ENCODE measurements at regions not wholly inside any gene's neighbourhood (a gene's known extent, or its start where the extent isn't known, plus 50 kb on each side); places are given as distances from the start of the nearest gene placed in this dataset.
"Not testable (repeated sequence)": the region's sequence is repeated elsewhere in the genome, so short reads cannot be mapped to it uniquely, and the experiment has no call there.

DNA sequence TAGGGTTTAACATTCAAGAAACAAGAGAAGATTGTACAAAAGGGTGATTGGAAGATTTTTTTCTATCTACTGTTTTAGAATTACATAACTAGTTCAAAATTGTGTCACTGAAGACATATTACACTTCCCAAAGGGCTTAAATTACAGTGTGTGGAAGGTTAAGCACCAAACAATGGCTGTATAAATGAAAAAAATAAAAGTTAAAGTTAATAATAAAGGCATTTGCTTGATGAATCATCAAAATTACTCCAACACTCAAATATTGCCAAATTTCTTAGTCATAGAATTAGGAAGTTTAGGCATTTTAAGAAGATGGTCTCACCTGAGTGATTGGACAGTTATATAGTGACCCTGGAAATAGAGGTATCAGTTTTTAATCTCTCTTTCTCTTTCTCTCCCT, 227.6 kb upstream of the CARD18 start:
- Histone ChIP-seq H3K36me3 (ENCODE audit: low read depth) (no peaks in the 10 kb centered on the region), H4K20me1 (ENCODE audit: insufficient read depth) (no peaks in the 10 kb centered on the region), H3F3A (ENCODE audit: insufficient read depth) (no peaks in the 10 kb centered on the region), H2AFZ (no peak overlapping the region), H3K9ac (no peak overlapping the region), H3K4me3 (no peak overlapping the region), H3K27ac (no peak overlapping the region), H3K9me2 (ENCODE audit: insufficient read depth) (no peaks in the 10 kb centered on the region; the same call in 1 of the 2 replicates), H3K9me3 (ENCODE audit: low read depth) (no peaks in the 10 kb centered on the region), H3K4me1 (ENCODE audit: insufficient read depth) (no peaks in the 10 kb centered on the region), H3K27me3 (replicated peaks; ENCODE audit: insufficient read depth) (no peaks in the 10 kb centered on the region), H3K4me2 (ENCODE audit: unreplicated experiment) (no peak overlapping the region), H3K79me2 (ENCODE audit: insufficient read depth) (no peaks in the 10 kb centered on the region)
- peak; percentile 17 for DNase-seq
- in situ Hi-C loops (cut with MboI) = no loop called here
- TF ChIP-seq EZH2phosphoT487 (IDR thresholded peaks at IDR 0.05; ENCODE audit: insufficient read depth, low read depth) = no peak
- no peak for TF ChIP-seq EZH2 (IDR thresholded peaks at IDR 0.05; ENCODE audit: insufficient read depth, poor library complexity, severe bottlenecking)

DNA sequence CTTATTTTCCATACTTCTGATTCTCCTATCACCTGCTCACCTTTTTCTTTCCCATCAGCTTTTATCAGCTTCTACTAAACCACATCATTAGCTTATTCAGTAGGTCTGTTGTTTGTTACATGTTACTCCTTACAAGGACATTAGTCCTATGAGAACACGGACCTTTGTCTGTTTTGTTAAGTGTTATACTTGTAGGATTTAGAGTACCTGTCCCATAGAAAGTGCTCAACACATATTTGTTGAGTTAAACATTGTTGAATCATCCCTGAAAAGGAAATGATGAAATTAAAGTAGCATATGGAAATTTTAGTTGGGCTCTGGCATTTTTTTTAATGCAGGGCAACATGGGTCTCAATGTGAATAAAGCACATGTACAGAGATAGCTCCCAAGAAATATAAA, 222.1 kb upstream of the CARD18 start:
- Histone ChIP-seq H3K4me3 (no peak overlapping the region), H3K27ac (no peak overlapping the region), H3K9me3 (ENCODE audit: low read depth) (no peaks in the 10 kb centered on the region), H4K20me1 (ENCODE audit: insufficient read depth) (no peaks in the 10 kb centered on the region), H3K9ac (no peak overlapping the region), H3K4me2 (ENCODE audit: unreplicated experiment) (no peak overlapping the region), H3K36me3 (ENCODE audit: low read depth) (no peaks in the 10 kb centered on the region), H3K4me1 (ENCODE audit: insufficient read depth) (no peaks in the 10 kb centered on the region), H3F3A (ENCODE audit: insufficient read depth) (no peaks in the 10 kb centered on the region), H3K9me2 (ENCODE audit: insufficient read depth) (no peaks in the 10 kb centered on the region), H2AFZ (no peak overlapping the region), H3K79me2 (ENCODE audit: insufficient read depth) (no peaks in the 10 kb centered on the region), H3K27me3 (replicated peaks; ENCODE audit: insufficient read depth) (no peaks in the 10 kb centered on the region)
- no peak for TF ChIP-seq EZH2phosphoT487 (IDR thresholded peaks at IDR 0.05; ENCODE audit: insufficient read depth, low read depth)
- TF ChIP-seq EZH2 (IDR thresholded peaks at IDR 0.05; ENCODE audit: insufficient read depth, poor library complexity, severe bottlenecking) = no peak
- in situ Hi-C loops (cut with MboI) = no loop called here
- WGBS, 2 experiments (ENCODE audit: low coverage in 1 of 2, low lambda C conversion rate in 2 of 2, missing lambda C conversion rate in 2 of 2) = 45 to 50% methylated on average over 1 of the region's 1 CpG
- DNase-seq = no peak

DNA sequence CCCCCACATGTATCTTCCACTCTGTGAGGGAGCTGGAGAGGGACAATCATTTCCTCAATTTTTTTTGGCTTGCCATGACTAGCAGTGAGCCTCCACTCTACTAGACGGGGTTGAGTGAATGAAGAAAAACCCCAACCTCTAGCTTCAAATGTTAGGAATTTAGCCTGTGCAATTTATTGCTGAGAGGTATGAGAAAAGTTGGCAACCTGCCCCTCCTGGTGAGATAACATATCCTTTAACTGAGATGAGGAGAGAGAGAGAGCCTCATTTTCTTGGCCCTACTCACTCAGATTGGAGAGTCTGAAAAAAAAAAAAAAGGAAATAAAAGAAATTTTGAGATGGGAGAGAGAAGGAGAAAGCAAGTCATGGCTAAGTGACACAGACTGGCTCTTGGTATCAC, 218.2 kb upstream of the CARD18 start:
- Histone ChIP-seq H3K9me2 (ENCODE audit: insufficient read depth) (no peaks in the 10 kb centered on the region), H2AFZ (no peak overlapping the region), H3K4me2 (ENCODE audit: unreplicated experiment) (no peak overlapping the region), H3K4me3 (no peak overlapping the region), H3K9me3 (ENCODE audit: low read depth) (no peaks in the 10 kb centered on the region), H3K27ac (no peak overlapping the region), H3K79me2 (ENCODE audit: insufficient read depth) (no peaks in the 10 kb centered on the region), H3K4me1 (ENCODE audit: insufficient read depth) (no peaks in the 10 kb centered on the region), H4K20me1 (ENCODE audit: insufficient read depth) (no peaks in the 10 kb centered on the region), H3K27me3 (replicated peaks; ENCODE audit: insufficient read depth) (no peaks in the 10 kb centered on the region), H3F3A (ENCODE audit: insufficient read depth) (no peaks in the 10 kb centered on the region), H3K36me3 (ENCODE audit: low read depth) (no peaks in the 10 kb centered on the region), H3K9ac (no peak overlapping the region)
- in situ Hi-C loops (cut with MboI) = no loop called here
- TF ChIP-seq EZH2phosphoT487 (IDR thresholded peaks at IDR 0.05; ENCODE audit: insufficient read depth, low read depth) = no peak
- no peak for TF ChIP-seq EZH2 (IDR thresholded peaks at IDR 0.05; ENCODE audit: insufficient read depth, poor library complexity, severe bottlenecking)
- DNase-seq = peak; percentile 8
- 48 to 76% methylated on average over 1 of the region's 1 CpG for WGBS, 2 experiments (ENCODE audit: low coverage in 1 of 2, low lambda C conversion rate in 2 of 2, missing lambda C conversion rate in 2 of 2)

DNA sequence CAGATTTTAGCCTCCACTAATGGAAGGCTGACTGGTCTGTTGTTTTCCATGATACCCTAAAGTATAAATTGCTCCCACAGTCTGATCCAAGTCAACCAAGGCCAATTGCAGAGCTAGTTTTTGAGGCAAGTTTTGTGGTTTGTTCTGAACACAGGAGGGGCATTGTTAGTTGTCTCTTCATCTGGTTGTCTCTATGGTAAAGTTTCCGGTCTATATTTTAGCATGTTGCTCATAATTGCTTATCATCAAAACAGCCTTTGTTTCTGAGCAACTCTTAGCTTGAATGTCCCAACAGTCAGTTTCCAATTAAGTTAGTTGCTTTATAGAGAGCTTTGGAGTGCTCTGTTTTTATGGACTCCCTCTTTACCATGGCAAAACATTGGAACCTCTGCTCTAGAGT, 217.6 kb upstream of the CARD18 start:
- no peak overlapping the region for H3K4me3 ChIP-seq
- H3K27ac ChIP-seq = no peak overlapping the region
- H3K4me1 ChIP-seq (ENCODE audit: insufficient read depth) = no peaks in the 10 kb centered on the region
- no peak for DNase-seq
- no peaks in the 10 kb centered on the region for H3K79me2 ChIP-seq (ENCODE audit: insufficient read depth)
- H3K4me2 ChIP-seq (ENCODE audit: unreplicated experiment) = no peak overlapping the region
- H3K36me3 ChIP-seq (ENCODE audit: low read depth) = no peaks in the 10 kb centered on the region
- 93 to 95% methylated on average over 1 of the region's 1 CpG for WGBS, 2 experiments (ENCODE audit: low coverage in 1 of 2, low lambda C conversion rate in 2 of 2, missing lambda C conversion rate in 2 of 2)
- H4K20me1 ChIP-seq (ENCODE audit: insufficient read depth) = no peaks in the 10 kb centered on the region
- no peak overlapping the region for H3K9ac ChIP-seq
- TF ChIP-seq EZH2 (IDR thresholded peaks at IDR 0.05; ENCODE audit: insufficient read depth, poor library complexity, severe bottlenecking) = no peak
- TF ChIP-seq EZH2phosphoT487 (IDR thresholded peaks at IDR 0.05; ENCODE audit: insufficient read depth, low read depth) = no peak
- H2AFZ ChIP-seq = no peak overlapping the region
- in situ Hi-C loops (cut with MboI) = no loop called here
- no peaks in the 10 kb centered on the region for H3K9me3 ChIP-seq (ENCODE audit: low read depth)
- H3K27me3 ChIP-seq (replicated peaks; ENCODE audit: insufficient read depth) = no peaks in the 10 kb centered on the region
- H3F3A ChIP-seq (ENCODE audit: insufficient read depth) = no peaks in the 10 kb centered on the region
- H3K9me2 ChIP-seq (ENCODE audit: insufficient read depth) = no peaks in the 10 kb centered on the region

DNA sequence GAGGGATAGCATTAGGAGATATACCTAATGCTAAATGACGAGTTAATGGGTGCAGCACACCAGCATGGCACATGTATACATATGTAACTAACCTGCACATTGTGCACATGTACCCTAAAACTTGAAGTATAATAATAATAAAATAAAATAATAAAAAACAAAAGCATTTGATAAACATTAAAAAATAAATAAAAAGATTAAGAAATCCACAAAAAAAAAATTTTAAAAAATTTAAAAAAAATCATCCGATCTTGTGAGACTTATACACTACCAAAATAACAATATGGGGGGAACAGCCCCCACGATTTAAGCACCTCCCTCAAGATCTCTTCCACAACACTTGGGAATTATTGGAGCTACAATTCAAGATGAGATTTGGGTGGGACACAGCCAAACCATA, 210.3 kb upstream of the CARD18 start:
- H3K4me3 ChIP-seq; H3K36me3 ChIP-seq (ENCODE audit: low read depth); H3K4me1 ChIP-seq (ENCODE audit: insufficient read depth); H3K27me3 ChIP-seq (replicated peaks; ENCODE audit: insufficient read depth); H3K9me3 ChIP-seq (ENCODE audit: low read depth); H3F3A ChIP-seq (ENCODE audit: insufficient read depth); DNase-seq; H2AFZ ChIP-seq; H4K20me1 ChIP-seq (ENCODE audit: insufficient read depth); H3K27ac ChIP-seq; H3K9me2 ChIP-seq (ENCODE audit: insufficient read depth); in situ Hi-C loops (cut with MboI); H3K4me2 ChIP-seq (ENCODE audit: unreplicated experiment); H3K79me2 ChIP-seq (ENCODE audit: insufficient read depth); H3K9ac ChIP-seq: not testable (repeated sequence)
- 29 to 53% methylated on average over 2 to 3 of the region's 3 CpGs for WGBS, 2 experiments (ENCODE audit: low coverage in 1 of 2, low lambda C conversion rate in 2 of 2, missing lambda C conversion rate in 2 of 2)
